OCI-LY7 (cell line): ENCODE measurements at regions not wholly inside any gene's neighbourhood (a gene's known extent, or its start where the extent isn't known, plus 50 kb on each side); places are given as distances from the start of the nearest gene placed in this dataset.

ENCODE experiments used
- CTCF ChIP-seq: fragments of 200-600 bp; sonication (generic); conservative IDR thresholded peaks from 2 replicates; pipeline ENCODE4 v1.5.1; 2014; ENCODE audit warnings: mild to moderate bottlenecking, antibody characterized with exemption, low read length, moderate library complexity, mixed read lengths
- EZH2phosphoT487 ChIP-seq: fragments of 200-600 bp; sonication (generic); IDR thresholded peaks from 2 replicates; pipeline ENCODE4 v1.6.1; 2018; ENCODE audit warnings: low read depth, borderline replicate concordance, mild to moderate bottlenecking, mixed run types, antibody characterized with exemption, low read length, moderate library complexity, mixed read lengths

GRCh38 chr10:29183301-29183945 is 105.4 kb upstream of the LYZL1 start:
- TF ChIP-seq CTCF (no peak), EZH2phosphoT487 (no peak)
